ENCODE measurements at regions not wholly inside any gene's neighbourhood (a gene's known extent, or its start where the extent isn't known, plus 50 kb on each side); places are given as distances from the start of the nearest gene placed in this dataset.

- TF ChIP-seq POLR2A (IDR thresholded peaks at IDR 0.05) = no peak
- TF ChIP-seq, protein P1, sequence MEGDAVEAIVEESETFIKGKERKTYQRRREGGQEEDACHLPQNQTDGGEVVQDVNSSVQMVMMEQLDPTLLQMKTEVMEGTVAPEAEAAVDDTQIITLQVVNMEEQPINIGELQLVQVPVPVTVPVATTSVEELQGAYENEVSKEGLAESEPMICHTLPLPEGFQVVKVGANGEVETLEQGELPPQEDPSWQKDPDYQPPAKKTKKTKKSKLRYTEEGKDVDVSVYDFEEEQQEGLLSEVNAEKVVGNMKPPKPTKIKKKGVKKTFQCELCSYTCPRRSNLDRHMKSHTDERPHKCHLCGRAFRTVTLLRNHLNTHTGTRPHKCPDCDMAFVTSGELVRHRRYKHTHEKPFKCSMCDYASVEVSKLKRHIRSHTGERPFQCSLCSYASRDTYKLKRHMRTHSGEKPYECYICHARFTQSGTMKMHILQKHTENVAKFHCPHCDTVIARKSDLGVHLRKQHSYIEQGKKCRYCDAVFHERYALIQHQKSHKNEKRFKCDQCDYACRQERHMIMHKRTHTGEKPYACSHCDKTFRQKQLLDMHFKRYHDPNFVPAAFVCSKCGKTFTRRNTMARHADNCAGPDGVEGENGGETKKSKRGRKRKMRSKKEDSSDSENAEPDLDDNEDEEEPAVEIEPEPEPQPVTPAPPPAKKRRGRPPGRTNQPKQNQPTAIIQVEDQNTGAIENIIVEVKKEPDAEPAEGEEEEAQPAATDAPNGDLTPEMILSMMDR (IDR thresholded peaks at IDR 0.05) = no peak
- Histone ChIP-seq H3K27ac (no peak overlapping the region), H3K4me3 (no peak overlapping the region), H3K4me1 (no peaks in the 10 kb centered on the region), H3K9me3 (no peaks in the 10 kb centered on the region), H3K27me3 (no peaks in the 10 kb centered on the region), H3K36me3 (replicated peaks in 1 of 2; ENCODE audit: insufficient read depth in 1 of 2, low read depth in 2 of 2) (no peaks in the 10 kb centered on the region)
- ATAC-seq (no peak), DNase-seq (no peak)
- 61 to 67% methylated on average over 3 of the region's 3 CpGs for WGBS, 2 donors
- intact Hi-C loops (cut with DNase I) = no loop called here
These were observed 399.2 kb downstream of the NLGN4X start for GRCh38 chrX:5829469-5829868.

DNA sequence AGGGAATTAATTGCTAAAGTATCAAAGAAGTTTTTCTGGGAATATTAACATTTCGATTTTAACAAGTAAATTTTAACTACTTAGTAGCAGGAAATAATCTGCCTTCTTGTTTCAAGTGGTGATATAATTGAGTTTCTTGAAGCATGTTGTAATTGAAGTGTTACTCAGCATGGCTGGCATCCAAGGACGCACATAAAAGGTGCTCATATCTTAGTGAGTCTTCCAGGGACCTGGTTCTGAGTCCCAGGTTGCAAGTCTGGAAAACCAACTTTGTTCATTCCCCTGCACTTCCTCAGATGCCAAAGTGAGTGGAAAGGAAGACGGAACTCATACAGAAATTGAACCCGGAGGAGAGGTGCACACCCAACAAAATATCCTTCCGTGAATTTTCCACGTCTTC, 399.6 kb downstream of the NLGN4X start:
- intact Hi-C loops (cut with DNase I) = no loop called here
- no peak for ATAC-seq
- H3K36me3 ChIP-seq (replicated peaks in 1 of 2; ENCODE audit: insufficient read depth in 1 of 2, low read depth in 2 of 2) = no peaks in the 10 kb centered on the region
- H3K4me1 ChIP-seq = no peaks in the 10 kb centered on the region
- TF ChIP-seq, protein P1 (IDR thresholded peaks at IDR 0.05) = no peak
- no peak for TF ChIP-seq POLR2A (IDR thresholded peaks at IDR 0.05)
- 64 to 66% methylated on average over 6 of the region's 6 CpGs for WGBS, 2 donors
- H3K9me3 ChIP-seq = no peaks in the 10 kb centered on the region
- DNase-seq = no peak
- no peak overlapping the region for H3K27ac ChIP-seq
- no peaks in the 10 kb centered on the region for H3K27me3 ChIP-seq
- no peak overlapping the region for H3K4me3 ChIP-seq

GRCh38 chrX:5823903-5824302, 404.8 kb downstream of the NLGN4X start:
- no peak for TF ChIP-seq POLR2A (IDR thresholded peaks at IDR 0.05)
- TF ChIP-seq, protein P1 (IDR thresholded peaks at IDR 0.05) = no peak
- DNase-seq = no peak
- 26 to 43% methylated on average over 3 to 5 of the region's 6 CpGs for WGBS, 2 donors

GRCh38 chrX:5810636-5811035, 418.0 kb downstream of the NLGN4X start:
- DNase-seq = no peak
- ATAC-seq = no peak
- Histone ChIP-seq H3K27ac (no peak overlapping the region), H3K4me1 (no peaks in the 10 kb centered on the region), H3K36me3 (replicated peaks in 1 of 2; ENCODE audit: insufficient read depth in 1 of 2, low read depth in 2 of 2) (no peaks in the 10 kb centered on the region), H3K9me3 (no peaks in the 10 kb centered on the region), H3K4me3 (no peak overlapping the region), H3K27me3 (no peaks in the 10 kb centered on the region)
- TF ChIP-seq, protein P1 (IDR thresholded peaks at IDR 0.05) = no peak
- no peak for TF ChIP-seq POLR2A (IDR thresholded peaks at IDR 0.05)
- intact Hi-C loops (cut with DNase I) = no loop called here
- WGBS, 2 donors = 26 to 32% methylated on average over 7 to 8 of the region's 8 CpGs

More at GRCh38 chrX:5823903-5824302, 404.8 kb downstream of the NLGN4X start:
- no peak overlapping the region for H3K4me3 ChIP-seq
- H3K27ac ChIP-seq = no peak overlapping the region
- no peaks in the 10 kb centered on the region for H3K36me3 ChIP-seq (replicated peaks in 1 of 2; ENCODE audit: insufficient read depth in 1 of 2, low read depth in 2 of 2)
- no peaks in the 10 kb centered on the region for H3K9me3 ChIP-seq
- ATAC-seq = no peak
- intact Hi-C loops (cut with DNase I) = no loop called here
- H3K4me1 ChIP-seq = no peaks in the 10 kb centered on the region
- H3K27me3 ChIP-seq = no peaks in the 10 kb centered on the region

DNA sequence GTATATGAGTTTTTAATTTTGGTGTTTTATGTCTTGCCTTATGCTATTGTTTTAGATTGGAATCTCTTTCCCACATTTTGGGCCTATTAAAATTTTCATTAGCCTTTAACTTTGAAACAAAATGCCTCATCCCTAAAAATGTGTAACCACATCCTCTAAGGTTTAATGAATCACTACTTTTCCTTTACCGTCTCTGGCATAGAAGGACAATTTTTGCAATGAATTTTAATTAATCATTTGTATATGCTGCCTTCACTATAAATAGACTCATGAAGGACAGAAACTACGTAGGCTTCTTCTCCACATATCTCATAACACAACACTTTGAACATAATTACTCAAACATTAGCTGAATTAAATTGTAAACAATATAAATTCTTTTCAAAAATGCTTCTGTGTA, 421.5 kb downstream of the NLGN4X start:
- TF ChIP-seq, protein P1 (IDR thresholded peaks at IDR 0.05) = no peak
- TF ChIP-seq POLR2A (IDR thresholded peaks at IDR 0.05) = no peak
- intact Hi-C loops (cut with DNase I) = no loop called here
- WGBS, 2 donors = 41 to 70% methylated on average over 2 of the region's 2 CpGs

More for the DNA sequence above, 421.5 kb downstream of the NLGN4X start:
- no peaks in the 10 kb centered on the region for H3K4me1 ChIP-seq
- H3K27ac ChIP-seq = no peak overlapping the region
- no peaks in the 10 kb centered on the region for H3K9me3 ChIP-seq
- no peaks in the 10 kb centered on the region for H3K27me3 ChIP-seq
- no peak for ATAC-seq
- no peak for DNase-seq
- H3K4me3 ChIP-seq = no peak overlapping the region
- H3K36me3 ChIP-seq (replicated peaks in 1 of 2; ENCODE audit: insufficient read depth in 1 of 2, low read depth in 2 of 2) = no peaks in the 10 kb centered on the region
